HG03460 (cell line): ENCODE measurements at regions not wholly inside any gene's neighbourhood (a gene's known extent, or its start where the extent isn't known, plus 50 kb on each side); places are given as distances from the start of the nearest gene placed in this dataset.

Experiments
- ATAC-seq: cut with Tn5 transposase; IDR thresholded peaks from one replicate; pipeline ENCODE4 v1.9.1; 2021; ENCODE audit not compliant: unreplicated experiment

- ATAC-seq, result no peak
Measured at GRCh38 chr10:91694170-91694794, 61.4 kb upstream of the PPP1R3C start.

DNA sequence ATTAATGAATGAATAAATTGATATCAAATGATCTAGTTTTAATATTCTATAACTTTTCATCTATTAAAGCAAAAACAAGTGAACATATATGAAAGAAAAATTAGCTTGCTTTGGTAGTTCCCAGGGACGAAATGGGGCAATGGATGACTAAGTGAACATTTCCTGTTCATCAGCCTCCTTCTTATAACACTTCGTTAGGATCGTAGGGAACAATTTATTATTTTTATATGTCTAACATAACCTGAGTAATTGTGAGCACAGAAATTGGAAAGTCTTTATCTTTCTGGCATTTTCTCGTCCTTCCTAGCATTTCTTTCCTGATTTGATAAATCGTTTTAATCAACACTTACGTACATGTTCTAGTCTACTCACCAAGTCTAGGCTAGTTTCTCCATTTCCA, 59.1 kb upstream of the PPP1R3C start:
- ATAC-seq, result no peak

DNA sequence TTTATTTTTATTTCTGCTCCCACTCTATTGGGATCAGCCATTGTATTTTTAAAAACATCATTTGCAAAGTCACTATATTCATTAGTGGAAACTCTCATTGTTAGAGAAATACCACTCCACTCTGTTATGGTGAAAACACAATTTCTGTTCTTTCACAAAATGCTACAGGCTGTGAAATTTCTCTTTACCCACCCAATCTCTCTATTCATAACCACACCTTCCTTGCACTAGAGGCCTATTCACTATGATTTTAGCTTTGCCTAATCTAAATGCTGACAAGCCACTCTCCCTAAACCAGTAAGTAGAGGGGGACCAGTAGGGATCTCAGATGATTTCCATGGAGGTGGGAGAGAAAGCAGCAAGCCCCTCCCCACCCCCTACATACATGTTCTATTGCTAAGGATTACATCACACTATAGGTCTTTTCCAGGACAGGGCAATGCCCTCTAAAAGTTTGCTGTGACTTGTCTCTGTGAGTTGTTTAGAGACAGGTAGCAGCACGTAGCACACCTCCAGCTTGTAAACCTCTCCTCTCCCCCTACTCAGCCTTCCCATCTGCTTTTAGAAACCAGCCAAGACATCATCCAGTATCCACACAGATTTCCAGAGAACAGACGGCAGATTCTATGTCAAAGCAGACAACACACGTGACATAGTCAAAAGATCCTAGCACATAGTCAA, 58.3 kb upstream of the PPP1R3C start:
- ATAC-seq, result no peak

DNA sequence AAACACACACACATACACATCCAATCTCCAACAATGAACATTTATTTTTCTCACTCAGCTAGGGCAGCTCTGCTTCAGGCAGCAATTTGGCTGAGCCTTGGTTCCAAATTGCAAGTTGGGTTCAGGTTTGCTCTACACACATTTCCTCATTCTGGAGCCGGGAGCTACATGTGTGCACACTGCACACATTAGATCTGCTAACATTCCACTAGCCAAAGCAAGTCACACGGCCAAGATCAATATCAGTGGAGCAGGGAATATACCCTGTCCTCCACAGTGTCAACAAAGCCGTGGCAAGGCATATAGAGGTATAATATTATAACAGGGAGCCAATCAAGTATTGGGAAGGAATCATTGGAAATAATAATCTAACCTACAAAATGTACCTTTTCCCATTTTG, 57.5 kb upstream of the PPP1R3C start:
- no peak for ATAC-seq

DNA sequence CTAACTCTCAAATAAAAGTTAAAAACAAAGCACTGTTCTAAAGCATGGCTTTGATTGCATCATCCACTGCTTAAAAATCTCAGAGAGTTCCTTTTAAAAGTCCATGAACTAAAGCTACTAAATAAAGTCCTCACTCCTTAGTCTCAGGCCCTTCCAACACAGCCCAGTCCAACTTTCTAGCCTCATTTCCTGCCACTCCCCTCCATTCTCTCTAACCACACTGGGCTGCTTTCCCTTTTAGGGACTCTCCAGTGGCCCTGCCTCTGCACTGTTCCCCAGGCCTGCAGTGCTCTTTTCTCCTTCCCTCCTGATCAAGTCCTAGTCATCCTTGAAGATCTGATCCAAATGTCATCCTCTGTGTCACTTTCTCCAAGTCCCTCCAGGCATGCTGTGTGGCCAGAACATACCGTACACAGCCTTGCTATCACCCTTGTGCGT, 56.9 kb upstream of the PPP1R3C start:
- ATAC-seq, result no peak

- no peak for ATAC-seq
Measured at GRCh38 chr10:91684841-91685240, 52.0 kb upstream of the PPP1R3C start.

GRCh38 chr10:91683975-91684374, 51.1 kb upstream of the PPP1R3C start:
- ATAC-seq, result no peak

- no peak for ATAC-seq
Measured at GRCh38 chr10:91682912-91683311, 50.0 kb upstream of the PPP1R3C start.
